NAMALWA (cell line): ENCODE measurements at regions not wholly inside any gene's neighbourhood (a gene's known extent, or its start where the extent isn't known, plus 50 kb on each side); places are given as distances from the start of the nearest gene placed in this dataset.
A peak's percentile ranks its signal among the peaks of the same experiment; 100 is the strongest.

Experiments
- DNase-seq: peaks from one replicate; pipeline ENCODE4 v3.0.0-alpha.2; 2015; ENCODE audit warnings: low spot score

DNA sequence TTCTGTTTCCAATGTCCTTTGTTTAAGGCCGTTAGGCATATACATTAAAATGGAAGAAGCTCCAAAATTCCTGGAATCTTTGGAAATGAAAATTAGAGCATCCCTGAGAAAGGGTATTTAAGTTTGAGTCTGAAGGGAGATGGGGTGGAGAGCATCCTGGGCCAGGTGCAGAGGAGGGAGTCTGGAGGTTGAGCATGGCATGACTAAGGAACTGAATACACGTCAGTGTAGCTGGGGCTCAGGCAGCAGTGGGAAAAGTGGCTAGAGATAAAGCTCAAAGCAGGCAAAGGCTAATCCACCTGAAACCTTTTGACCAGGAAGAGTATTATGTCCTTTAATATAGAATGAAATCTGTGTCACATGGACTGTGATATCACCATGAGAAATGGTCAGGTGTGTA is 669.0 kb upstream of the RBFOX1 start:
- DNase-seq = no peak

DNA sequence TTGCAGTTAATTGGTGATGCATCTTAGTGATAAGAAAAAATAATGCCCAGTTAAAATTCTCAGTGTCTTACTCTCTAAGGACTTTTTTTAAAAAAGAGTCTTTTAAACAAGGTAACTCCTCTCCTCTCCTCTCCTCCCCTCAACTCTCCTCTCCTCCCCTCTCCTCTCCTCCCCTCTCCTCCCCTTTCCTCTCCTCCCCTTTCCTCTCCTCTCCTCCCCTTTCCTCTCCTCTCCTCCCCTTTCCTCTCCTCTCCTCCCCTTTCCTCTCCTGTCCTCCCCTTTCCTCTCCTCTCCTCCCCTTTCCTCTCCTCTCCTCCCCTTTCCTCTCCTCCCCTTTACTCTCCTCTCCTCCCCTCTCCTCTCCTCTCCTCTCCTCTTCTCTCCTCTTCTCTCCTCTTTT is 675.9 kb upstream of the RBFOX1 start:
- DNase-seq = no peak

DNA sequence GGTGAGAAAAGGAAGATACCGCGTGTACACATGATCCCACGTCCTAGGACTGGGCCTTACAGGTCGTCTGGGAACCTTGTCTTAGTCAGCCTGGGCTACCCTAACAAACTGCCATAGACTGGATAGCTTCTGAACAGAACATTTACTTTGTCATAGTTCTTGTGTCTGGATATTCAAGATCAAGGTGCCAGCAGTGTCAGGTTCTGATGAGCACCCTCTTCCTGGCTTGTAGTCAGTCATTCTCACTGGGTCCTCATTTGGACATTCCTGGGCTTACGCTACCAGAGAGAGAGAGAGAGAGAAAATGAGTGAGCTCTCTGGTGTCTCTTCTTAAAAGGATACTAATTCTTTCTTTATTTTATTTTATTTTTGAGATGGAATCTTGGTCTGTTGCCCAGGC is 685.8 kb upstream of the RBFOX1 start:
- no peak for DNase-seq

DNA sequence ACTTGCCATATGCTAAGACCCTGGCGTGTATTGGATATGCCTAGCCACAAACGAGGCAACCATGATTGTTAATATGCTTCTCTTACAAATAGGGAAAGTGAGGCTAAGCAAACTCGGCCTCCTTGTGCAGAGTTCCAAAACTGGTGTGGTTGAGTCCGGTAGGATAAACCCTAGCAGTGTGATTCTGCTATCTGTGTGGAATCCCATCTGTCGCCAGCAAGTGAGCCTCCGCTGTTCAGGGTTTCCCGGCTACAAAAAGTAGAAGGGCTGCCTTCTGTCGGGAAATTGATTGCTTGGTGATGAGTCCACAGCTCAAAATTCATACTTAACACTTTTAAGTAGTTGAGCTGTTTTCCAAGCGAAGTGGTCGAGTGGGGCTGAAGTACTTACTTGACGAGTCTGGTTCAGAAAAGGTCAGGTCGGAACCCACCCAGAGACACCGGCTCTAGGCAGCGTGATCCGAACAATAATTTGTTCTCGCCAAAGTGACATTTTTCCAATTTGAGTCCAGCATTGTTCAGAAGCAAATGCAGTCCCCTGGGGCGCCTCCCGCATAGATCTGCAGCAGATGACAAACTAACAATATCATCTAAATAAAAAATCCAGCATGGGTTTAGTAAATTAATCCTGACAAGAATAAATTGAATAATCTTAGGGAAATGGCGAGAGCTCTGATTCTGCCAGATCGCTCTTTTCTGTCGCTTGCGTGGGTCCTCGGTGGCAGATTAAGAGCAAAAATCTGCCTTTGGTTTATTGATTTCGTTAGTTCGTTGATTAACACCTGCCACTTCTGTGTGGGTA is 686.7 kb upstream of the RBFOX1 start:
- DNase-seq = no peak

DNA sequence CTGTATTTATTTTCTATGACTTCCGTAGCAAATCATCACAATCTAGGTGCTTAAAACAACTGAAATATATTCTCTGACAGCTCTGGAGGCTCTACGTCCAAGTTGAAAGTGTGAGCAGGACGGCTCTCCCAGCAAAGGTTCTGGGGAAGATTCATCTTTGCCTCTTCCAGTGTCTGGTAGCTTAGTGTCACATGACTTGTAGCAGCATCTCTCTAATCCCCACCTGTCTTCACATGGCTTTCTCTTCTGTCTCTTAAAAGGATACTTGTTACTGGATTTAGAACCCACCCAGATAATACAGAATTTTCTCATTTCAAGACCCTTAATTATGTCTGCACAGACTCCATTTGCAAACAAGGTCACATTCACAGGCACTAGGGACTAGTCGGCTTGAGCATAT is 687.7 kb upstream of the RBFOX1 start:
- no peak for DNase-seq

DNA sequence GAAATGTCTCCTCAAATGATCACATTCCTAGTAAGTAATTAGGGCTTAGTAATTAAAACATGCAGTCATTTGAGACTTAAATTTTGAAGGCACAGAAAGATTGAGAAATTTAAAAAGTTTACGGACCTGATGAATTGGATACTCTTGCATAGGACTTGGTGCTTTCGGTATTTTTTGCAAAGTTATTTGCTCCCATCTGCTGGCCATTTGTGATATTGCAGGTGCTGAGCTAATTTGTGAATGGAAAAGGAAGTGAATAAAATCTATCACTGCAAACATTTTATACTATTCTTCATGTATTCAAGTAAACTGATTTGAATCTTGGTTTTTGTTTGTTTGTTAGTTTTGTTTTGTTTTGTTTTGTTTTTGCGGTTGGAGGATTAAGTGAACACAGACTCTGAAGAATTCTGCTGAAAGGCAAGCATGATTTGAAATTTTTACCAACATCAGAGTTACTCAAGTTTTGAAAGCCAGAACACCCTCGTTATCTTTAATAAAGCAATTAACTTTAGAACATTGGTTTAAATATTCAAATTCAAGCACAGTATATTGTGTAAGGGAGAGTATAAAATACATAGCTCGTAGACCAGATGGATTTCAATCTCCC is 689.5 kb upstream of the RBFOX1 start:
- DNase-seq = peak; percentile 71

DNA sequence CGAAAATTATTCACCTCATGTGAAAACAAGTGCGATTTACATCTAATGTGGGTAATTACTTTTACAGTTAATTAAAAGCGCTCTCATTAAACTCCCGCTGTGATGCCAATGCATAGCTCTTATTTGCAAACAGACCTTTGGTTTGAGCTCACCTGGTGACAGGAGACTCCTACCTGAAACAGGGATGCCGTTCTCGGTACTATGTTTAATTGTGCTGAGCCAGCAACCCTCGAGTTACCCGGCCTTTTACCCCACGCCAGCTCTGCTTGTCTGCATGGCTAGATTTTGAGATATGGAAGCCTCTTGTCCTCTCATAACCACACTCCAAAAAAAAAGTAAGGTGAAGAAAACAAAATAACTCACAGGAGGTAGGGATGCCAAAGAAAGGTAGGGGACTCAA is 690.4 kb upstream of the RBFOX1 start:
- DNase-seq = no peak

DNA sequence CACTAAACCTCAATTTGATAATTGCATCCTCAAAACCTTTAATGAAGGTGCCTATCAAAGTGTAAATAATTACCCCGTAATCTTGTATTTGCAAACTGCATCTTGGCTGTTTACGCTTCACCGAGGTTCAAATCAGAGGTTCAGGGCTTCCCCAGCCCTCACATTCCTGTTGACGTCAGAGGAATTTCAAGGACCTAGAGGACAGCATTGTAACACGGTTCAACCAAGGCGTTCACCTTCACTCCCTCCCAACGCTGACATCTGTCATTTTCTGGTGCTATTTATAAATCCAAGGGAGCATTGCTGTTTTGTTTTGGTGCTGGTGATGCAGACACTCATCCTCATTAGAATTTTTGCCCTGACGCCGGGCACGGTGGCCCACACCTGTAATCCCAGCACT is 691.6 kb upstream of the RBFOX1 start:
- no peak for DNase-seq

DNA sequence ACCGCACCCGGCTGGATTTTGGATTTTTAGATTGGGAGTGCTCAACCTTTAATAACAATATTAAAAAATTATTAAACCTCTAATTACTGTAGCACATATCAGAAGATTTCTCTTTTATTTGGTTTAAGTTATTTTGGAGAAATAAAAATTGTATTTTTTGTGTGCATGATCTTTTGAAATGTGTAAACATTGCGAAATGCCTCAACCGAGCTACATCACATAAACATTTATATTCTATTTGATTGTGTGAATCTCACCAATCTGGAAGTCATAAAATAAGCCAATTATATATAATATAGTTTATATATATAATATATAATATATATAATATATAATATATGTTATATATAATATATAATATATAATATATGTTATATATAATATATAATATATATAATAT is 696.2 kb upstream of the RBFOX1 start:
- no peak for DNase-seq

DNA sequence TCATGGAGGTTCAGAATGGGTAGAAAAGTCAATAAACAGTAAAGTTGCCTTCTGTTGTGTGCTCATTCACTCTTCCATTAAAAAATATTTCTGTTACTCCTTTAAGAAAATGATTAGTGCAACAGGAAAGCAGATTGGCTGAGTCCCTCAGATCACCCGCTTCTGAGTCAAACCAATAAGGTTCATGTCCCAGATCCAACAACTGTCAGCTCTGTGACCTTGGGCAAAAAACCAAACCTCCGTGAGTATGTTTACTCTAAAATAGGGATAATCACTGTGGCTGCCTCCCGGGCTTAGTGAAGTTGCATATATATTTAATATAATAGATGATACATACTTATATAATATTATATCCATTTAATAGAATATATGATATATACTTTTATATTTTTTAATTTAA is 698.5 kb upstream of the RBFOX1 start:
- no peak for DNase-seq

DNA sequence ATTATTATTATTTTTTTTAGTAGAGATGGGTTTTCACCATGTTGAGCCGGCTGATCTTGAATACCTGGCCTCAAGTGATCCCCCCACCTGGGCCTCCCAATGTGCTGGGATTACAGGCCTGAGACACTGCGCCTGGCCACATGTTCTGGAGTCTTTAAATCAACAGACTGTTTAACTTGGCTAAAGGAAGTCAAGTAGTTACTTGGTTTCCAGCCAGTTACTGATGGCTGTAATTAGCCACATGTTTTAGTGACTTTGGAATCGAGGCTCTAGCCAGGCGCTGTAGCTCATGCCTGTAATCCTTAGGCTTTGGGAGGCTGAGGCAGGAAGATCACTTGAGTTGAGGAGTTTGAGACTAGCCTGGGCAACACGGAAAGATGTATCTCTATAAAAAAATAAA is 699.2 kb upstream of the RBFOX1 start:
- no peak for DNase-seq

DNA sequence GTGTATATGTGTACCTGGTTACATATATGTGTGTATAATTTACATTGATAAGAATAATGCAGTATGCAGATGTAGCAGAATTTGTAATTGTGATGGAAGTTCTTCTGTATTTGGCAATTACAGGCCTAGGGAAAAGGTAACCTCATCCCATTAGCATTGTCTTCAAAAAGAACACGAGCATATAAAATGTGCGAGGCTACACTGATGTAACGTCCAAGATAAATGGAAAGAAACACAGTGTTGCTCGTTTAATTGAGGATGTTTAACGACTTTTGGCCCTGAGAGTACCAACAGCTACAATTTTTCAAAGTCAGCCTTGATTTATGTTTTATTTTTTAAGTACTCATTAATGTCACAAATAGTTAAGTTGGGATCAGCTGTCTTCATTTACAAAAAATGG is 703.5 kb upstream of the RBFOX1 start:
- no peak for DNase-seq

DNA sequence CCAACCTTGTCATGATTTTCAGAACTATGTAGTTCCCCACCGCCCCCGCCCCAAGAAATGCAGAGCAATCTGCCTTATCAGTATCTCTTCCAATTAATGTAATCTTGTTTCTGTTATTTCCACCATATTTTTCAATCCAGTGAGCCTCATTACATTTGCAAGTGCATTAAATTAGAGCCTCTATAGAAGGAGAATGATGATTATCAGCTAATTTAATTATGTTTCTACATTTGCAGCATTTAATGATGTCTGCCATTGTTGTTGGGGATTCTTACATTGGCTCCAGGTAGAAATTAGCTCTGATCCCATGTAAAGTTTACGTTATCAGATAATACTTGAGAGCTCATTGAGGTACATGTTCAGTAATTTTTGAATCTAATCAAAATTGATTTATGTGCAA is 707.0 kb upstream of the RBFOX1 start:
- no peak for DNase-seq

DNA sequence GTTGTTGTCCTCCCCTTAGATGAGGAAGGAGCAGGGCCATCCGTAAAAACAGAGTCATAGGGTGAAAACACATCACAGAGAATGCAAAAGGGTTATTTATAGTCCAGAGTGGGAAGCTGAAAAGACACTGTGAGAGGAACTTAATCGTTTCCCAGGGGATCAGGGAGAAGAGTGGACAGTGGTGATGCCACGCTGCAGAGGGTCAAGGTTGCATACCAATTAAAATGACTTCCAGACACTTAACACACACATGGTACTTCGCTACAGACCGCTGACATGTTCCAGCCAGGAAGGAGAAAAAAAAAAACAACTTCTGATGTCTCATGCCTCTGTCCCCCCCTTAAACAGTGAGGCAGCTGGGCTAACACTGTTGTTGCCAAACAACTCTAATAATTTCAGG is 713.8 kb upstream of the RBFOX1 start:
- no peak for DNase-seq

DNA sequence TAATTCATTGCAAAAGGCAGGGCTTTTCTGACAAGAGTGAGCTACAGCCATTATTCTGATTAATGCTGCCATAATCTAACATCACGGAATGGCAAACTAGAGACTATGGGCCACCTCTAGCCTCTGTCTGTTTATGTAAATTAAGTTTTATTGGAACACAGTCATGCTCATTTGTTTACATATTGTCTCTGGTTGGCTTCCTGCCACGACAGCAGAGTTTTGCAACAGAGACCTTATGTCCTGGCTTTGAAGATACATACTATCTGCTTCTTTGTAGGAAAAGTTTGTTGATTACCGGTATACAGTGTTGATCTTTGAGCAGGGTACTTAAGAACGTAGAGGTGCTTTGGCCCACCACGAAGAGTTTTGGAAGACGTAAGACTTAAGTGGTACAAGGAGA is 715.9 kb upstream of the RBFOX1 start:
- no peak for DNase-seq

DNA sequence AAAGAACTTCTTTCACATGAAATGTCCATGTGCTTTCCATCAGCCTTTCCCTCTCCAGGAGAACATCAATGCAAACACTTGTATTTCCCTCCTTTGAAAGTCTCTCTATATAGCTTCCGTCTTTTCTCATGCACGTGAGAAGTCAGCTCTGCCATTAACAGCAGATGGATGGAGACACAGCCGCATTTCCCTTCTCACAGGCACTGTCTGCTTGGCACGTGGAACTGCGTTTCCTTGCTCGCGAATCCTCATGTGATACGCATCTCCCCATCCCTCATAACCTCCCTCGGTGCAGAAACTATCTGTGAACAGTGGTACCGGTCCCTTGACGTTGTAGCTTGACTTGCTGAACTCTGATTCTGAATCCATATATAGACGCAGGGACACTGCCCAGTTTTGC is 717.0 kb upstream of the RBFOX1 start:
- no peak for DNase-seq

DNA sequence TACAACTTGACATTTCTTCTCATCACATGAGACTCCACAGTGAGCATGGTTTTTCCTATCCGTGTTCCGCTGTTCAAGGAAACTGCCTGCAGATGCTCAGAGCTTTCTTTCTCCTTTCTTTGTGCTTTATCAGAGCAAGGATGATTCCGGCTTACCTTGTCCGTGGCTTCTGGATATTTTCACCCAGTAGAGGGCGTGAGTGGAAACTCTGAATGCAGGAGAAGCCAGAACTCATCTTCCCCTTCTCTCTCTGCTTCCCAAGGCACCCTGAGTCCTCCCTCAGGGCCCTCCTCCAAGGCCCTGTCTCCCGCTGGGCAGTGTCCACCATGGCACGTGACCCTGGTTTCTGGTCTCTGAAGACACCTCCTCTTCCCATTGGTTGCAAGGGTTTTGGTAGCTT is 721.1 kb upstream of the RBFOX1 start:
- peak; percentile 1 for DNase-seq

DNA sequence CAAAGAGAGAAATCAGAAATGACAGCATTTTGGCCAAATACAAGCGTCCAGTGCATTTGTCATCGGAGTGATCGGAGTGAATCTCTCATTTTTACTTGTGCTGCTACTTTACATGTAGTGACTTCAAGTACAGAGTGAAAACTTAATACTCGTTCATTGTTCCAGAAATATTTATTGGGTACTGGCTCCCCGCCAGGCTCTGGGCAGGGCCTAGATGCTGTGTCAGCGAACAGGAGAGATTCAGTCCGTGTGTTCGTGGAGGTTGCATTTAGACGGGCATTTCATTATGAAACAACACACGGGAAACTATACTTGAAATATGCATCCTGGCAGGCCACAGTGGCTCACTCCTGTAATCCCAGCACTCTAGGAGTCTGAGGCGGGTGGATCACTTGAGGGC is 727.2 kb upstream of the RBFOX1 start:
- no peak for DNase-seq

DNA sequence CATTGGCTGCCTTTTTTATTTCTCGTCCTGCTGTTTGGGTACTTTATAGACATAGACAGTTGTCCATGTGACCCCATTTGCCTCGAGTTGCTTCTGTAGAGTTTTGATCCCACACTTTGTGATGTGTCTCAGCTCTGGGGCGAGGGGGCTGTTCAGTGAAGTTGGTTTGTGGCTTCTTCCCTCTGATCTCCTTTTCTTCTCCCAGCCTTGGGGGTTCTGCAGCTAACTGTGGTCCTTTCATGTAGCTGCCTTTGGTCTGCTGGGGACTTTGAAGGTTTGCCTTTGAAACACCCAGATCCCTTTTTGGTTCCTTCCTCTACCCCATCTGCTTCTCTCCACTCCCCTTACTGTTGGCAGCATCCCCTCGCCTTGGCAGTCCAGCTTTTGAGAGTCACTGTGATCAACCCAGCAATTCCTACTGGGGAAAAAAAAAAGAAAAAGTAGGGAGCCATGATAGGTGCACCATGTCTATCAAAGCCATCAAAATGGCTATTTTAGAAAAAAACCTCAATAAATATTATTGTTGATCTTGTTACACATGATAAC is 728.8 kb upstream of the RBFOX1 start:
- no peak for DNase-seq

DNA sequence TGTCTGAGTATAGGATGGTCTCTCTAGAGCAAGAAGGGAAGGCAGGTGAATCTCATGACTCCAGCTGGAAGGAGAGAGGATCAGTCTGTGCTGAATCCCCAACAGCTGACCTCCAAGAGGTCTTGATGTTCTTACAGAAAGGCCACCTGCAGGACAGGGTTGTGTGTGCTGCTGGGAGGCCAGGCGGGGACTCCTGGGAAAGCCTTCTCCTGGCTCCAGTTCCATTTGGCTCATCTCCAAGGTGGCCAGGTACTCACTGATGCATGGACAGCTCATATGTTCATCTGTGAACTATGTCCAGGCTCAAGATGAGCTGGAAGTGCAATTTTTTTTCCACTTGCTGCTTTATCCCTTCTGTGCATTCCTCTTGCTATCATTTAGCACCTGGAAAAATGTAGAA is 730.2 kb upstream of the RBFOX1 start:
- DNase-seq = no peak

DNA sequence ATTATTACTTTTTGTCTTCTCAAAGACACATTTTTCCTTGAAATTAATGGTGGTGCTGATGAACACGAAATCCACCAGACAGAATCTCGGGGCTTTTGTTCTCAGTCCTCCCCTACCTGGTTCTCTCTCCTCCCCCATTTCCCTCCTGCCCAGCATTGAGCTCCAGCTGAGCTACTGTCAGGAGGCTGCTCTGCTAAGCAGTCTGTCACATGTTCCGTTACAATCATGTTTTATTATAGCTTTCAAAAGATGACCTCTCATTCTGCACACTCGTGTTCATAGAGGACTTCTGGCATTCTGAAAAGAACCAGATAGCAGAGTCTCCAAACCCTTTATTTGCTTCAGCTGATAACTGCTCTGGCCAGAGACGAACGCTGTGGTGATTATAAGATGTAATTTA is 732.5 kb upstream of the RBFOX1 start:
- no peak for DNase-seq

DNA sequence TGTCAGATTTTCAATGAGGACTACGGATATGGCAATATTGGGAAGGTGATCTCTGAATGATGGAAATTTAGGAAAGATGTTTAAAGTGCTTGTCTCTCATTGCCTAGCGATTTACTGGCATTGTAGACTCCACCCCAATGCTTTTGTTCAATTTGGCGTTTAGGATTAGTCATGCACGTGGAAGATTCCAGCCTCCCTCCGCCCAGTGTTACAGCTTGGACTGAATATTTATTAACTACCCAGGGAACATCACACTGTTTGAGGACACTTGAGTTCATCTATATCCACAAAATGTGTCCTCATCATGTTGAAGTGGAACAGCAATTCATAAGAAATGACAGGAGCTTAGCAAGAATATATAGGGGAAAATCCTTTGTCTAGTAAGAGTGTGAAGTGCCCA is 738.8 kb upstream of the RBFOX1 start:
- no peak for DNase-seq

DNA sequence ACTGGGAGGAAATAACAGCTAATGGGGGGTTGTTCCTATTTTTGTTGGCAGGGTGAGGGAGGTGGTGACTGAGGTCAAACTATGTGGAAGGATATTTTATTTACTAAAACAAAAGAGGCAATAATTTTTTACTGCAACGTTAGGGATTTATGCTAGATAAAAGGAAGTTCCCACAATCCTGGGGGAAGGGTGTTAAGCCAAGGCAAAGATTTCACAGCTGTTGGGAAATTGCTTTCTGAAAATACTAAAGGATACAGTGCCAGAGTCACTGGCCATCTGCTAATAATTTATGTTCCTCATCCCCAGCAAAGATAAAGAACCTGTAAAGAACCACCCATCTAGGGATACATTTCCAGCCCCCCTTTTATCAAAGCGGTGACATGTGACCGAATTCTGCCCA is 756.0 kb upstream of the RBFOX1 start:
- DNase-seq = no peak

DNA sequence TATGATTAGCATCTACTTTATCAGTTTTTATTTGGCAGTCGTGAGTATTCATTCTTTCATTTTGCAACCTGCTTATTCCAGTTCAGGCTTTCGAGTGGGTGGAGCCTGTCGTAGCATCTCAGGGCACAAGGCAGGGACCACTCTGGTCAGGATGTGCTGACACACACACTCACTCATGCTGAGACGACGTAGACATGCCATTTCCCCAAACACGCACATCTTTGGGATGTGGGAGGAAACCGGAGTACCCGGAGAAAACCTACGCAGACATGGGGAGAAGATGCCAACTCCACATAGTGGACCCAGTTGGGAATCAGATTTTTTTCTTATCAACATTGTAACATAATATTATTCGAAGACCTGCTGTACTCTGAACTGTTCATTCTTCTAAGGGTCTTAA is 756.5 kb upstream of the RBFOX1 start:
- DNase-seq = no peak
